Brain microvascular endothelial cell (primary cell): ENCODE measurements at regions not wholly inside any gene's neighbourhood (a gene's known extent, or its start where the extent isn't known, plus 50 kb on each side); places are given as distances from the start of the nearest gene placed in this dataset.

Experiments
- DNase-seq: peaks from one replicate; pipeline ENCODE4 v3.0.0-alpha.2; 2020
- H3K27ac ChIP-seq: fragments of 250-450 bp; sonication (Bioruptor Pico); 2 replicates; pipeline ENCODE4 v1.5.1; 2020; ENCODE audit warnings: mild to moderate bottlenecking, moderate library complexity
- H3K27me3 ChIP-seq: fragments of 250-450 bp; sonication (Bioruptor Pico); replicated peaks from 2 replicates; pipeline ENCODE4 v1.5.1; 2020; ENCODE audit warnings: mild to moderate bottlenecking
- H3K36me3 ChIP-seq: fragments of 250-450 bp; sonication (Bioruptor Pico); replicated peaks from 2 replicates; pipeline ENCODE4 v1.5.1; 2020; ENCODE audit warnings: mild to moderate bottlenecking
- H3K4me3 ChIP-seq: 2 replicates; pipeline ENCODE4 v1.5.1; 2011; ENCODE audit warnings: low read depth, mild to moderate bottlenecking, control low read depth, low read length, moderate library complexity
- CTCF ChIP-seq: IDR thresholded peaks from 2 replicates; pipeline ENCODE4 v1.5.1; 2011; ENCODE audit warnings: low read depth, mild to moderate bottlenecking, moderate library complexity, low read length, control low read depth, inconsistent platforms; ENCODE audit errors: missing control alignments
- in situ Hi-C: cut with HindIII; loops from 2 replicates; pipeline ENCODE4 v1.10.0; 2017; ENCODE audit warnings: low sequenced_read_pairs, low pct_ligation_motif_present

DNA sequence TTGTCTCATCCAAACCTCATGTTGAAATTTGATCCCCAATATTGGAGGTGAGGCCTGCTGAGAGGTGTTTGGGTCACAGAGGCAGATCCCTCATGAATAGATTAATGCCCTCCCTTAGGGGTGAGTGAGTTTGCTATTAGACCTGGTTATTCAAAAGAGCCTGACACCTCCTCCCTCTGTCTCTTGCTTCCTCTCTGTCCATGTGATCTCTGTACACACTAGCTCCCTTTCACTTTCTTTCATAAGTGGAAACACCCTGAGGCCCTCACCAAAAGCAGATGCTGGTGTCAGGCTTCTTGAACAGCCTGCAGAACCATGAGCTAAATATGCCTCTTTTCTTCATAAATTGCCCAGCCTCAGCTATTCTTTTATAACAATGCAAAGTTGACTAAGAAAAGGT lies 447.1 kb downstream of the MDFIC start:
- Histone ChIP-seq H3K27me3 (no peaks in the 10 kb centered on the region), H3K27ac (no peak overlapping the region), H3K4me3 (no peak overlapping the region), H3K36me3 (no peaks in the 10 kb centered on the region)
- TF ChIP-seq CTCF, result no peak
- in situ Hi-C loops, result no loop called here
- no peak for DNase-seq

DNA sequence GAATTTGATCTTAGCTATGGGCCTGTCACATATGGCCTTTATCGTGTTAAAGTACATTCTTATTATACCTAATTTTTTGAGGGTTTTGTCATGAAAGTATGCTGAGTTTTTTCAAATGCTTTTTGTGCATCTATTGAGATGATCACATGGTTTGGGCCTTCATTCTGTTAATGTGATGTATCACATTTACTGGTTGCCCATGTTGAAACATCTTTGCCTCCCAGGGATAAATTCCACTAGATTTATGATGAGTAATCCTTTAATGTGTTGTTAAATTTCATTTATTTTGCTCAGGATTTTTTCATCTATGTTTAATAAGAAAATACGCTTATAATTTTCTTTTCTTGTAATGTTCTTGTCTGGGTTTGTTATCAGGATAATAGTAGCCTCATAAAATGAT lies 442.0 kb downstream of the MDFIC start:
- no peak overlapping the region for H3K27ac ChIP-seq
- H3K4me3 ChIP-seq, result no peak overlapping the region
- in situ Hi-C loops, result no loop called here
- no peak for DNase-seq
- TF ChIP-seq CTCF, result no peak
- no peaks in the 10 kb centered on the region for H3K27me3 ChIP-seq
- no peaks in the 10 kb centered on the region for H3K36me3 ChIP-seq

- Histone ChIP-seq H3K27ac (no peak overlapping the region), H3K27me3 (no peaks in the 10 kb centered on the region), H3K4me3 (no peak overlapping the region), H3K36me3 (no peaks in the 10 kb centered on the region)
- in situ Hi-C loops, result no loop called here
- TF ChIP-seq CTCF, result no peak
- no peak for DNase-seq
These were observed 438.1 kb downstream of the MDFIC start for GRCh38 chr7:115359955-115360354.

DNA sequence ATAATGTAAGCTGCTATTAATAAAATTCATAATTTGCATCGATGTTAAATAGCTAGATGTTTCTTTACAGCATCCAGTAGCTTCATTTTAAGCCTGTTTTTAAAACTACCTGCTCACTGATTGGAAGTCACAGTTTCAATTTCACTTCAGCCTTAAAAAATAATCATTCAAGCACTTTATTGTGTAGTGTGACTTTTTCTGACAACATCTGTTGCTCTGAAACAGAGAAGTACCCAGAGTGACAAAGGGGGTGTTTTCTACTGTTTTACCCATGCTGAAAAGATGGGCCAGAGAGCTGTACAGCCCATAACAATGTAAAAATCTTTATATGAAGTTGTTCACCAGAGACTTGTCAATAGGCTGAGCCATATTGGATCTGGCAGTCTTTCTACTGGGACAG lies 437.2 kb downstream of the MDFIC start:
- DNase-seq, result no peak
- Histone ChIP-seq H3K27ac (no peak overlapping the region), H3K4me3 (no peak overlapping the region), H3K27me3 (no peaks in the 10 kb centered on the region), H3K36me3 (no peaks in the 10 kb centered on the region)
- in situ Hi-C loops, result no loop called here
- no peak for TF ChIP-seq CTCF

- H3K27me3 ChIP-seq, result no peaks in the 10 kb centered on the region
- H3K36me3 ChIP-seq, result no peaks in the 10 kb centered on the region
- no peak for DNase-seq
- H3K4me3 ChIP-seq, result no peak overlapping the region
- H3K27ac ChIP-seq, result no peak overlapping the region
- in situ Hi-C loops, result no loop called here
- TF ChIP-seq CTCF, result no peak
These were observed 435.8 kb downstream of the MDFIC start for GRCh38 chr7:115357703-115357999.

DNA sequence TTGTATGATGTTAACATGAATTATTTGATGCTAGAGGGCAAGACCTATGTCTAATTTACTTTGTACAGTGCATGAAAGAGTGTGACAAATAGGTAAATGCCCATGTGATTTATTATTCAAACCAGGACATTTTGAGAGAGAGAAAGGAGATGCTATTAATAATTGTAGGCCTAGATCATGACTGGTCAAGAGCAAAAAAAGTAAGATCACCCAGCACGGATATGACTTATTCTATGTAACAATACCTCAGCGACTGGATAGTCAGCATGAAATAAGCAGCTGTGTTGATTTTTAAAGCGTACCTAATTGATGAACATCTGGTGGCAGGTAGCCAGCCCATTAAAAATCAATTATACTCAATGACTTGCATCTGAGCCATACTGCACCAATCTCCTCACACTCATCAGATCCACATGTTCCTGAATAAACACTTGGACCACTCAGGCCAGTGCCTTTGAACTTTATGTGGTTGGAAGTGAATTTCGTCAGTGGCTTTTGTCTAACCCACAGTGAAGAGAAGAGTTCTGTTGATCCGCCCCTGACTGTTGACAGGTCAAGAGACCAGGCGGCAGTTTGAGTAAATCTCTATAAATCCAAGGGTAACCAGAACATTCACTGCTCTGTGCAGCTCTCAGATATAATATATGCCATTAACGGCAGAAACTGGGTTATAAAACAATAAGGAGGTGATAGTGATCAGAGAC lies 435.3 kb downstream of the MDFIC start:
- H3K36me3 ChIP-seq, result no peaks in the 10 kb centered on the region
- H3K27me3 ChIP-seq, result no peaks in the 10 kb centered on the region
- no peak overlapping the region for H3K27ac ChIP-seq
- in situ Hi-C loops, result no loop called here
- TF ChIP-seq CTCF, result no peak
- no peak for DNase-seq
- no peak overlapping the region for H3K4me3 ChIP-seq
